ENCODE measurements at regions not wholly inside any gene's neighbourhood (a gene's known extent, or its start where the extent isn't known, plus 50 kb on each side); places are given as distances from the start of the nearest gene placed in this dataset.
A peak's percentile ranks its signal among the peaks of the same experiment; 100 is the strongest.
"Not testable (repeated sequence)": the region's sequence is repeated elsewhere in the genome, so short reads cannot be mapped to it uniquely, and the experiment has no call there.

DNA sequence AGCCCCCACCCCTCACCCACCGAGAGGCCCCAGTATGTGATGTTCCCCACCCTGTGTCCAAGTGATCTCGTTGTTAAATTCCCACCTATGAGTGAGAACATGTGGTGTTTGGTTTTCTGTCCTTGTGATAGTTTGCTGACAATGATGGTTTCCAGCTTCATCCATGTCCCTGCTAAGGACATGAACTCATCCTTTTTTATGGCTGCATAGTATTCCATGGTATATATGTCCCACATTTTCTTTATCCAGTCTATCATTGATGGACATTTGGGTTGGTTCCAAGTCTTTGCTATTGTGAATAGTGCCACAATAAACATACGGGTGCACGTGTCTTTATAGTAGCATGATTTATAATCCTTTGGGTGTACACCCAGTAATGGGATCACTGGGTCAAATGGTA is 79.2 kb downstream of the PXDC1 start:
- DNase-seq = not testable (repeated sequence)

DNA sequence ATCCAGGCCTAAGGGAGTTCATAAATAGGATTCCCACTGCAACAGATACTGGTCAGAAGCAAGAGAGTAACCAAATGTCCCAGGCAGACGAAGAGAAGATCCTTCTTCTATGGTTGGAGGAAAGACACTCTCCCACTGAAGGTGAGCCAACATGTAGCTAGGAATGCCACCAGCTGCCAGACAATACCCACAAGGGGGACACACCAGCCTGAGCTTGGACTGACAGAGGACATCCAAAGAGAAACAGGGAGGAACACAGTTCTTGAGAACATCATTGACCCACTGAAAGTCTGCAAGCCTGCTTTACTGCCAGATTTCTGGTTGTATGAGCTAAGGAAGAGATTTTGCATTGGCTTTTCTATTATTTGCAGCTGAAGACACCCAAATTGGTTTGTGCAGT is 80.1 kb downstream of the PXDC1 start:
- DNase-seq = no peak

DNA sequence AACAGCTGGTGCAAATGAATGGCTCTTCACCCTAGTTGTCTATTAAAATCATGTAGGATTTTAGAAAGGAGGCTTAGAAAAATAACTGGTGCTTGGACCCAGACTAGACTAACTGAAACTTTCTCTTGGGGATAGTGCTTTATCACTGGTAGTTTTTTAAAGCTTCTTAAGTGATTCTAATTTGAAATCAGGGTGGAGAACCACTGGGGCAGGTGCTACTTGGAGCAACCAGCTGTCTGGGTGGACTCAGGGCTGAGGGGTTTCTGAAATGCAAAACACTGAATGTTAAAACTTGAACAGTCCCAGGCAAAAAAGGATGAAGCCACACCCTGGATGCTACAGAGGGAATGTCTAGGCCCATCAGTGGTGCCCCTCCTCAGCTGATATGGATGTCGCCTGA is 81.2 kb downstream of the PXDC1 start:
- DNase-seq = no peak

- no peak for DNase-seq
These were observed 81.6 kb downstream of the PXDC1 start for GRCh38 chr6:3669916-3670315.

- no peak for DNase-seq
These were observed 85.9 kb downstream of the PXDC1 start for GRCh38 chr6:3665608-3666007.

- DNase-seq = no peak
These were observed 86.9 kb downstream of the PXDC1 start for GRCh38 chr6:3664625-3665041.

DNA sequence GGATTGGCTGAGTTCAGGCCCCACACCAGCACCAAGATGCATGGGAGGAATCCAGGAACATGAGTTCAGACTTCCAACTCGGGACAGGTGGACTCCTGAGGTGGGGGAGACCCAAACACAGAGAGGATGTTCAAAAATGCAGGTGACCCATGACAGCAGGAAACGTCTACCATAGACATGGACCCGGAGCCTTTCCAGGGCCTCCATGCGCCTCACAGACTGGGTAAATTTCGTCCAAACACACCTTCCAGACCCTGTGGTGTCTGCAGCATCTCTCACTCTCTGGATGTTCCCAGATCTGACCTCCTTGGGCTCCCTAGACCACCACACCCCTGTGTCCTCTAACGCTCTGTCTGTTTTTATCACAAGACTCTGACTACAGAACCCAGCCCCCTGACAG is 87.7 kb downstream of the PXDC1 start:
- no peak for DNase-seq

- no peak for DNase-seq
These were observed 88.4 kb downstream of the PXDC1 start for GRCh38 chr6:3663081-3663480.

DNA sequence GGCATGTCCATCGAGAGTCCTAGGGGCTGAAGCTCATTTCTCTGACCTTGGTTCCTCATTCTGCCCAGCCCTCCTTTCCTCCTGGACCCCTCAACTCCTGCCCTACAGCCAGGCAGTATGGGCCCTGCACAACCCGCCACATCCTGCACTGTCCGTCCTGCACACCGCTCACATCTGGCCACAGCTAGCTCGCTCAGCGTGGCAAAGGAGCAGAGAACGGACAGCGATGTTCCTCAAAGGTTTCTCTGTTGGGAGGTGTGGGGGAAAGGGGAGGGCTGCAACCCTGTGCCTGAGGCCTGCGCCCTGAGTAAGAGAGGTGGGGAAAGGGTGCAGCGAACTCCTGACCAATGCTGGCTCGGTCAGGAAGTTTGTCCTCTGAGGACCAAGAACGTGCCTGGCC is 90.1 kb downstream of the PXDC1 start:
- DNase-seq = no peak

DNA sequence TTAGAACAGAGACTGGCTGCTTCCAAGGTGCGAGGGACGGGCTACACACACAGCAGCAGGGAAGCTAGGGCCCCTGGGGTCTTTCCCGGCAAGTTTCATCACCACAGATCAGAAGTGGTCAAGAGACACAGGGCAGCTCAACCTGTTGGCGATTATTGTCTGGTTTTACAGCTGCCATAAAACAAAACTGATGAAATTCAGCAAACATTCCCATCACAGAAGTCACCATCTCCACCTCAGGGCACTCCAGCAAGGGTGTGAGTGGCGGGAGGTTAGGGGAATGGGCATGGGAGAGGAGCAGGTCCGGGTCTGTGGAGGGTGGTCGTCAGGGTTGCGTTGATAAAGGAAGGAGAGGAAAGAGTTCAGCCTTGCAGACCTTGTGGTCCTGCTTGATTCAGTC is 91.0 kb downstream of the PXDC1 start:
- DNase-seq = no peak

- no peak for DNase-seq
These were observed 91.8 kb downstream of the PXDC1 start for GRCh38 chr6:3659748-3660147.

GRCh38 chr6:3656076-3656475 is 95.4 kb downstream of the PXDC1 start:
- DNase-seq = no peak

GRCh38 chr6:3654898-3655297 is 96.6 kb downstream of the PXDC1 start:
- peak; percentile 18 for DNase-seq

GRCh38 chr6:3654436-3654835 is 97.1 kb downstream of the PXDC1 start:
- no peak for DNase-seq

GRCh38 chr6:3653528-3654070 is 97.9 kb downstream of the PXDC1 start:
- DNase-seq = no peak

DNA sequence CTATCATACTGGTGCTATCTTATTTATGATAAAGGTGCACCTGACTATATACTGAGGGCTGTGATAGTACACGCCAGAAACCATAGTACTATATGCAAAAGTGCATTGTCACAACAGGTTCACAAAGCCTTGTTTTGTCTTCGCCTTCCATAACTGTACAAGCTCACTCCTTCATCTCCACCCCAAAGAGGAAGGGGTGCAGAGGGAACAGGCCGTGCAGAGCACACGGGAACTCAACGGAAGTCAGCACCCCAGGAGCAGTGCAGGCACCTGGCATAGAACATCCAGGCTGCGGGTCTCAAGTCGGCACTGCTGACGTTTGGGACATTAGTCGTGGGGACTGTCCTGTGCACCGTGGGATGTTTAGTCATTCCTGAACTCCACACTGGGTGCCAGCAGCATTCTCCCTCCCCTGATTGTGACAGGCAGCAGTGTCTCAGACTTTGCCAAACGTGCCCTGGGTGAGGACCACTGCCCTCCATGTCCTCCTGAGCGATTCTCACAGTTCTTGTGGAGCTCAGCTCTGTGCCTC is 99.7 kb downstream of the PXDC1 start:
- peak; percentile 40 for DNase-seq

DNA sequence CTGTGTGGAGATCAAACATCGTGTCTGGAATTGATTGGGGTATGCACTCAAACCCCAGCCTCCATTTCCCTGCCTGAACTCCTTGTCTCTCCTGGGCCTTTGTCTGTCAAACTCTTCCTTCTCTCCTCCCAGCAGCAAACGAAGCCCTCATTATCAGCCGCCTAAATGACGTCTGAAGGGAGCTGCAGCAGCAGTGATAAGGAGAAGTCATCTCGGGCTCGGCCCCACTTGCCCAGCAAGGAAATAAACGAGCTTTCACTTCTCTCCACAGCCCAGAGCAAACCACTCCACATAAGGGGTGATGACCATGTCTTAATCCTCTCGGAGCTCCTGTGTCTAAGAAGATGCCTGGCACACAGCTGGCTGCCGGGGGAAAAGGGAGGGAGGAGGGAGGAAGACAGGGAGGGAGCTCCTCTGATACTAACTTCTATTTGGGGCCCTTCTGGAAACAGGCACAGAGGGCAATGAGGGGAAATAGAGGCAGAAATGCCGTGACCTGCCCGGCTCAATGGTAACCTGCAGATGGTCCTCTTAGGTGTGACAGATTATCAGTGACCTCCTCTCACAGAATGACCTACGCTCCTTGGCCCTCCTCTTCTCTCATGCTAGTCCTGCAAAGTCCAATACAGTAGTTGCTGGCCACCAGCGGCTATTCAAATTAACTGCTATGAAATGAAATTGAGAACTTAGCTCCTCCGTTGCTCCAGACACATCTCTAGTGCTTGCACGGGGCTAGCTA is 100.4 kb downstream of the PXDC1 start:
- peak; percentile 98 for DNase-seq

DNA sequence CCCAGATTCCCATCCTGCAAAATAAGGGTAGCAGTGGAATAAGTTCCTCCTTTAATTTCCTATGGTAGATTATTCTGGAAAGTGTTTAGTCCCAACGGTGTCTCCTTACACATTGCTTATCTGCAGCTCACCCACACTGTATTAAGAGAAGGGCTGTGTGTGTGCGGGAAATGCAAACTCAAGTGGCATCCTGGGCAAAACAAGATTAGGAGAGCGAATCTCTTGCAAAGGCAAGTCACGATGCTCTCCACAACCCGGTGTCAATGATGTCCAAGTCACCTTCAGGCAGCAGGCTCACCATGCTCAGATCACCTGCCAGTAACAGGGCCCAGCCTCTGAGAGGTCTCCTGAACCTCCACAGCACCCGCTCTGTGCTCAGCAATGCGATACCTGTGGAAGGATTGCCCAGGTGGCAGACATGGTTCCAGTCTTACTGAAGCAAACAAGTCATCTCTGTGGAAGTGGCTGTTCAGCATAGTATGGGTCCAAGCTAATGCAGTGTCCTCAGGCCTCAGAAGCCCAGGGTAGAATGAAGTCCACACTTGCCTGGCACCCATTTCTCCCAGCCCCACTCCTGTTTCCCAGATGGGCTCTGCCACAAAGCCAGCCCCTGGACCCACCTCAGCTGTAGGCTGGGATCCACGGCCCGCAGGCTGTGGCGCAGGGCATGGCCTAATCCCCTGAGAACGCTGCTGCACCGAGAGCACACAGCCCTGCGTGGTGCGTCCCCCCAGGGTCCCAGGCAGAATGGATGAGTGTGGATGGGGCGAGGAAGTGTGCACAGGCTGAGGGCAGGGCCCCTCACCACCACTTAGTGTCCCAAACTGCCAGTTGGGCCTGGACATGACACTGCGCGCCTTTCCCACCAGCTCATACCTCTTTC is 101.2 kb downstream of the PXDC1 start:
- peak; percentile 81 for DNase-seq

- DNase-seq = peak; percentile 61
These were observed 102.8 kb downstream of the PXDC1 start for GRCh38 chr6:3648724-3649123.

DNA sequence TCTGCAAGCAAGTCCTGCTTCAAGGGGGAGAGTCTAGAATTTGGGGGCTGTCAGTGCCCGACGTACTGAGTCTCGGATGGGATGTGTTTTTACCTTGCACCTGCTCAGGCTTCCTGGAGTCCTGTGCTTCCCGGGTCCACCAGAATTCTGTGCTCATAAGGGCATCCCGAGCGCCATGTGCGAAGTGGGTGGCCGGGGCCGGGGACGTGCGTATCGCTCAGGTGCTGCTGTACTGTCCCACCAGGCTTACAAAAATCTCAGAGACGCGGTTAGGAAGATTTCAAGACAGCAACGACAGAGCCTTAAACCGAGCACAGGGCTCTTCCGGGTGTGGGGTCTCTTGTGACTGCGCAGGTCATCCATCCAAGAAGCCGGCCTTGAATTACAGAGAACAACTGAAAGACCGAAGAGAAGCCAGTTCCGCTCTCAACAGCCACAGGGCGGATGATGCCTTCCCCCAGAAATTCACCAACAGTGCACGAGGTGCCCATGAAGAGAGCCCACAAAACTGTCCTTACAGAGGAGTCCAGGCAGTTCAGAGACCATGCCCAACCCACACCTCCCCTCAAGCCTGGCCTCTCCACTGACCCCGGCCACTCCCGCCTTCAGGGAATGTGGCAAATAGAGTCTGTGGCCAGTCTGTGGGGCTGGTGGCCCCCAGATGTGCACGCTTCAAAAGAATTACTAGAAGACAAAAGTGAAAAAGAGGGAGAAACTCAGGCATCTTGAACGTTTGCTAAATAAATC is 104.7 kb downstream of the PXDC1 start:
- DNase-seq = no peak

DNA sequence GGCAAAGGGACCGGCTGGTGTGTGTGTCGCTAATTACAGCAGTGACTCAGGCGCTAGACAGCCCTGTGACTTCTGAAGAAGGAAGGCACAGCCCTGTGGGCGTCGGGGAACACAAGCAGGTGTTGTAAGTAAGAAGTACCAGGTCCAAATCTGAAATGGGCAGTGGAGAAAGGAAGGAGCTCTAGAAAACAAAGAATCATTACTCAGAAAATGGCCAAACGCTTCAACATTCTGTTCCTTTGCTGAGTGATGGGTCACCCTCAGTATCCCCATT is 106.8 kb downstream of the PXDC1 start:
- DNase-seq = no peak

- no peak for DNase-seq
These were observed 107.4 kb downstream of the PXDC1 start for GRCh38 chr6:3643921-3644738.
